ENCODE measurements at regions not wholly inside any gene's neighbourhood (a gene's known extent, or its start where the extent isn't known, plus 50 kb on each side); places are given as distances from the start of the nearest gene placed in this dataset.

DNA sequence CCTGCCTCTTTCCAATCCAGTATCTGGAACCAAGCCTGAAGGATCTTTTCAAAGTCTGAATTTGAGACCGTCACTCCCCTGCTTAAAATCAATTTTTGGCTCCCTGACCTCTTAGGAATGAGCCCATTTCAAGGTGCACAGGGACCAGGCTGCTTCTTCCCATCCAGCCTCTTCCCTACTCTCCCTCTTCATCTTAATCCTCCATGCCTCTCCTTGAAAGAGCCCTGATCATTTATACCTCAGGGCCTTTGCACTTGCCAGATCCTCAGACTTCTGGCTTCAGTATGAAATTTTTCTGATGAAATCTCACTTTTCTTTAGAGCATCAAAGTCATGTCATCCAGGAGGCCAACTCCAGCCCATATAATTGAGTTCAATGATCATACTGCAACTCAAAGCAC, 399.5 kb upstream of the CELF2 start:
- Mint-ChIP-seq H3K27ac (no peak overlapping the region), H3K4me3 (no peak overlapping the region), H3K27me3 (ENCODE audit: low read depth, poor library complexity) (no peaks in the 10 kb centered on the region), H3K4me1 (peaks cover 14% of the 10 kb centered on the region), H3K36me3 (ENCODE audit: low read depth) (peaks cover 10% of the 10 kb centered on the region), H3K9me3 (peaks cover 15% of the 10 kb centered on the region)
- DNase-seq, result no peak
- TF ChIP-seq, protein P1, sequence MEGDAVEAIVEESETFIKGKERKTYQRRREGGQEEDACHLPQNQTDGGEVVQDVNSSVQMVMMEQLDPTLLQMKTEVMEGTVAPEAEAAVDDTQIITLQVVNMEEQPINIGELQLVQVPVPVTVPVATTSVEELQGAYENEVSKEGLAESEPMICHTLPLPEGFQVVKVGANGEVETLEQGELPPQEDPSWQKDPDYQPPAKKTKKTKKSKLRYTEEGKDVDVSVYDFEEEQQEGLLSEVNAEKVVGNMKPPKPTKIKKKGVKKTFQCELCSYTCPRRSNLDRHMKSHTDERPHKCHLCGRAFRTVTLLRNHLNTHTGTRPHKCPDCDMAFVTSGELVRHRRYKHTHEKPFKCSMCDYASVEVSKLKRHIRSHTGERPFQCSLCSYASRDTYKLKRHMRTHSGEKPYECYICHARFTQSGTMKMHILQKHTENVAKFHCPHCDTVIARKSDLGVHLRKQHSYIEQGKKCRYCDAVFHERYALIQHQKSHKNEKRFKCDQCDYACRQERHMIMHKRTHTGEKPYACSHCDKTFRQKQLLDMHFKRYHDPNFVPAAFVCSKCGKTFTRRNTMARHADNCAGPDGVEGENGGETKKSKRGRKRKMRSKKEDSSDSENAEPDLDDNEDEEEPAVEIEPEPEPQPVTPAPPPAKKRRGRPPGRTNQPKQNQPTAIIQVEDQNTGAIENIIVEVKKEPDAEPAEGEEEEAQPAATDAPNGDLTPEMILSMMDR (IDR thresholded peaks at IDR 0.05), result no peak

DNA sequence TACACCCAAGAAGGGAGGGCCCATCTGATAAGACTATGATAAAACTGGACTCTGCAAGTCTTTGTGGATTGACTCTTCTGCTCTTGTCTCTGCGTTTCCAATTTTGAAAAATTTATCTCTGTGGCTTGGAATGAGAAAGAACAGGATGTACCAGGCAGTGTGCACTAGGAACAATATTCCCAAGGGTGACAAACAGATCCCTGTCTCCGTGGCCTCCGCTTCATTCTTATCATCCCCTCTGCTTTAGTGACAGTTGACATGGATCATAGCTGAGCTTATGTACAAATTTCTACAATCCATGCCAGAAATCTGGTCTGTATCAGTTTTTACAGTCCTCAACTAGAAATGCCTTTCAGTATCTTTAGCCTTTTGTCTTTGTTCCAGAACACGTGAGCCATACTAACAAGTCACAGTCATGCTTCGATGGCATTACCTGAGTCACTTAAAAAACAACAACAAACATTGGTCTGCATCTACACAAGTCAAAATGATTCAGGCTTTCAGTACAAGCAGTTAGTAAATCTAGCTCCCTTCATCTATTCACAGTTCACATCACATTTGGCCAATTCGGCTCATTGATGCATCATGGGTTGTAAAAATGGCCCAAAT, 393.6 kb upstream of the CELF2 start:
- TF ChIP-seq, protein P1 (IDR thresholded peaks at IDR 0.05), result no peak
- Mint-ChIP-seq H3K27ac (no peak overlapping the region), H3K4me3 (no peak overlapping the region), H3K27me3 (ENCODE audit: low read depth, poor library complexity) (peaks cover 7% of the 10 kb centered on the region), H3K9me3 (no peaks in the 10 kb centered on the region), H3K36me3 (ENCODE audit: low read depth) (no peaks in the 10 kb centered on the region), H3K4me1 (peaks cover 6% of the 10 kb centered on the region)
- no peak for DNase-seq

DNA sequence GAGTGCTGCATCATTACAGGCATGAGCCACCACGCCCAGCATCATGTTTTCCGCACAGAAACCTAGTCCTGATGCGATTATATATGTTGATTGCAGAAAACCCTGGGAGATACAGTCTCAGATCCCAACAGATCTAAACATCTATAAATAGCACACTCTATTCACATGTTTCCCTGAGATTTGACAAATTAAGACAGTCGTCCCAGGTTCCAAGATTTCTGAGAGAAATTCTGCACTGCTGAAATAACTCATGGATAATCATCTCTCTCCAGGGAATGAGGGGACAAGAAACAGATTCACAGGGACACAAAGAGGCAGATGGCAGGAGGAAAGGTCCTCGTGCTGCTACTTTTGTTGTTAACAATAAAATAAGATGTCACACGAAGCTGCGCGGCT, 393.1 kb upstream of the CELF2 start:
- Mint-ChIP-seq H3K27ac (no peak overlapping the region), H3K4me3 (no peak overlapping the region), H3K36me3 (ENCODE audit: low read depth) (no peaks in the 10 kb centered on the region), H3K4me1 (peaks cover 6% of the 10 kb centered on the region), H3K9me3 (no peaks in the 10 kb centered on the region), H3K27me3 (ENCODE audit: low read depth, poor library complexity) (peaks cover 7% of the 10 kb centered on the region)
- no peak for DNase-seq
- TF ChIP-seq, protein P1 (IDR thresholded peaks at IDR 0.05), result no peak

DNA sequence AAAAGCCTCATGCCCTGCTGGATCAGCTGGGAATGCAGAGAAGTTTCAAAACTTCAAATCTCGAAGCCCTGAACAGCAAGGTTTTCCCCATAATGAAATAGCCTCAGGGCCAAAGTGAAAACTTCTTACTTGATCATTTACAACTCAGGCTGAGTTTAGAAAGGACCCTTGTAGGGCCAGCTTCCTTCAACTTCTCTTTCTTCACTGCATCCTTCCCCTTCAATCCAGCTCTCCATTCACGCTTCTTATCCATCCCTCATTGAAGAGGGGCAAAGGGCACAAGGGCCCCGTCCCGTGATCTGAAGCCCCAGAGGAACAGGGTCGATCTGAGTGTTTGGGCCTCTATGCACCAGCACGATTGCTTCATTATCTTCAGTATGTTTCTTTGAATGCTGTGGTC, 392.2 kb upstream of the CELF2 start:
- H3K9me3 Mint-ChIP-seq, result no peaks in the 10 kb centered on the region
- H3K27ac Mint-ChIP-seq, result no peak overlapping the region
- DNase-seq, result no peak
- H3K36me3 Mint-ChIP-seq (ENCODE audit: low read depth), result no peaks in the 10 kb centered on the region
- H3K4me3 Mint-ChIP-seq, result no peak overlapping the region
- TF ChIP-seq, protein P1 (IDR thresholded peaks at IDR 0.05), result no peak
- H3K27me3 Mint-ChIP-seq (ENCODE audit: low read depth, poor library complexity), result peaks cover 12% of the 10 kb centered on the region
- H3K4me1 Mint-ChIP-seq, result peaks cover 11% of the 10 kb centered on the region

DNA sequence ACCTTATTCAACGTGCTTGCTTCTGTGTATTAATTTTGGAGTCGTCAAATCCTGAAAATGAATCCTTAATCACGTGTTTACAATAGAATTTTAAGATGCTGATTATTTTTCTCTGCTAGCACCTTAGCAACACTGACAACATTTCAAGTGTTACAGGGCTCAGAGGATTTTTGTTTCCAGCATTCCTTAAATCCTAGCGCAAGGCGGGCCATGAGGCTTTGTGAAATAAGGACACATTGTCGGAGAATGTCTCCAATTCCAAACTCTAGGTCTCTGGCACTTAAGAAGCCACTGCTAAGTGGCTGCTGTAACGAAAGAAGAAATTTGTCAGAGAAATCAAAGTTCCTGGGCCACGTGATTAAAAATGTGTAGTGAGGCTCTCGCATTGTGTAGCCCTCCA, 390.9 kb upstream of the CELF2 start:
- Mint-ChIP-seq H3K9me3 (no peaks in the 10 kb centered on the region), H3K36me3 (ENCODE audit: low read depth) (no peaks in the 10 kb centered on the region), H3K27ac (no peak overlapping the region), H3K27me3 (ENCODE audit: low read depth, poor library complexity) (peaks cover 12% of the 10 kb centered on the region), H3K4me1 (peaks cover 12% of the 10 kb centered on the region), H3K4me3 (no peak overlapping the region)
- no peak for DNase-seq
- TF ChIP-seq, protein P1 (IDR thresholded peaks at IDR 0.05), result no peak

DNA sequence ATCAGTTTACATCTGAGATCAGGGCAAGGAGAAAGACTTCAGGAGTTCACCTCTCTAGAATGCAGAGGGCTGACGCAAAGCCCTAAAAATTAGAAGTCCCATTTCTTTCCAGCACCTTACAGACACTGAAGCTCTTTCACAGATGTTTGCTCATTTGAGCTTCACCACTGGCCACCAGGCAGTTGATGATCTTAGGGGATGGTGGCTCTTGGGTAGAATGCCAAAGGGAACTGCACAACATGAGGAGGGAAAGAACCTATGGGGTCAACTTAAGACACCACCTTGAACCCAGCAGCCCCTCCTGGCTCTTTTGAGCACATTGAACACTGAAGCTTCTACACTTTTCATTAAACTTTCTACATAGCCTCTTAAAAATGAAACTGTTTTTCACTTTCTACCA, 390.3 kb upstream of the CELF2 start:
- no peaks in the 10 kb centered on the region for H3K9me3 Mint-ChIP-seq
- TF ChIP-seq, protein P1 (IDR thresholded peaks at IDR 0.05), result no peak
- H3K27me3 Mint-ChIP-seq (ENCODE audit: low read depth, poor library complexity), result peaks cover 12% of the 10 kb centered on the region
- no peaks in the 10 kb centered on the region for H3K36me3 Mint-ChIP-seq (ENCODE audit: low read depth)
- H3K4me1 Mint-ChIP-seq, result peaks cover 12% of the 10 kb centered on the region
- H3K27ac Mint-ChIP-seq, result no peak overlapping the region
- no peak overlapping the region for H3K4me3 Mint-ChIP-seq
- no peak for DNase-seq

All from nephron progenitor cell (in vitro differentiated cells).